ENCODE measurements at regions not wholly inside any gene's neighbourhood (a gene's known extent, or its start where the extent isn't known, plus 50 kb on each side); places are given as distances from the start of the nearest gene placed in this dataset.

DNA sequence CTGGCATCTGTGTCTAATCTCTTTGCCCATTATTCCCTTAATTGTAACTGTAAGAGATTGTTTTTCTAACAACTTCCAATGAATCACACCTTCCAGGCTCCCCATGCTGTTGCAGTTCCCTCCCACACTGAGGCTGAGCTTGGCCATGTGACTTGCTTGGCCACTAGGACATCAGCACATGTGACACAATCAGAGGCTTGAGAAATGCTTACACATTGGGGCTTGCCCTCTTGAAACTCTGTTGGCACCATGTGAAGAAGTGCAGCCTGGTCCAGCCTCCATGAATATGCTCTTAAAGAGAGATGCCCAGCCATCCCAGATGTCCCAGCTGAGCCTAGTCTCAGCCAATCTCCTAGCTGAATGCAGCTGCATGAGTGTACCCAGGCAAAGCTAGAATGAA, 326.8 kb upstream of the SOX2 start:
- Histone ChIP-seq H3K27ac (no peak overlapping the region), H3K4me1 (no peaks in the 10 kb centered on the region), H3K27me3 (no peaks in the 10 kb centered on the region), H3K36me3 (no peaks in the 10 kb centered on the region), H3K9me3 (no peaks in the 10 kb centered on the region), H3K4me3 (no peak overlapping the region)
- no peak for DNase-seq (ENCODE audit: low spot score in 2 of 2)
- TF ChIP-seq, protein P1, sequence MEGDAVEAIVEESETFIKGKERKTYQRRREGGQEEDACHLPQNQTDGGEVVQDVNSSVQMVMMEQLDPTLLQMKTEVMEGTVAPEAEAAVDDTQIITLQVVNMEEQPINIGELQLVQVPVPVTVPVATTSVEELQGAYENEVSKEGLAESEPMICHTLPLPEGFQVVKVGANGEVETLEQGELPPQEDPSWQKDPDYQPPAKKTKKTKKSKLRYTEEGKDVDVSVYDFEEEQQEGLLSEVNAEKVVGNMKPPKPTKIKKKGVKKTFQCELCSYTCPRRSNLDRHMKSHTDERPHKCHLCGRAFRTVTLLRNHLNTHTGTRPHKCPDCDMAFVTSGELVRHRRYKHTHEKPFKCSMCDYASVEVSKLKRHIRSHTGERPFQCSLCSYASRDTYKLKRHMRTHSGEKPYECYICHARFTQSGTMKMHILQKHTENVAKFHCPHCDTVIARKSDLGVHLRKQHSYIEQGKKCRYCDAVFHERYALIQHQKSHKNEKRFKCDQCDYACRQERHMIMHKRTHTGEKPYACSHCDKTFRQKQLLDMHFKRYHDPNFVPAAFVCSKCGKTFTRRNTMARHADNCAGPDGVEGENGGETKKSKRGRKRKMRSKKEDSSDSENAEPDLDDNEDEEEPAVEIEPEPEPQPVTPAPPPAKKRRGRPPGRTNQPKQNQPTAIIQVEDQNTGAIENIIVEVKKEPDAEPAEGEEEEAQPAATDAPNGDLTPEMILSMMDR (IDR thresholded peaks at IDR 0.05) = no peak
- no peak for TF ChIP-seq POLR2AphosphoS5 (IDR thresholded peaks at IDR 0.05)
- TF ChIP-seq EP300 (IDR thresholded peaks at IDR 0.05) = no peak
- TF ChIP-seq POLR2A (IDR thresholded peaks at IDR 0.05) = no peak

DNA sequence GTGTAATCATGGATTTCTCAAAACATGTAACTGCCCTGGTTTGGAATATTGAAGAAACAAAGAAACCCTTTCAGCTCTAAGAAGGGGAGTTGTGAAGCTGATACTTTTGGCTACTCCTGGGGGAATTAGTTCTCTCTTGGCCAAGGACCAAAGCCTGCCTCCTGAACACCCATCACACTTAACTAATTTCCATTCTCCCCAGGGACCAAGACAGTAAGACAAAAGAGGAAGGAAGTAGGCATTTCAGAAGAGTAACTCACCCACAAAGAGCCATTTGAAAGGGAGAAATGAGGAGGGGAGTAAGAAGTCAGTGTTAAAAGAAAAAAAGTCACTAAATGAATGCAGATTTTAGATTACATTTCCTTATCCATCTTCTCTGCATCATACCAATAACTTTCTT, 328.0 kb upstream of the SOX2 start:
- no peak overlapping the region for H3K27ac ChIP-seq
- DNase-seq (ENCODE audit: low spot score in 2 of 2) = no peak
- no peaks in the 10 kb centered on the region for H3K36me3 ChIP-seq
- no peaks in the 10 kb centered on the region for H3K9me3 ChIP-seq
- no peaks in the 10 kb centered on the region for H3K4me1 ChIP-seq
- TF ChIP-seq EP300 (IDR thresholded peaks at IDR 0.05) = no peak
- no peak for TF ChIP-seq POLR2A (IDR thresholded peaks at IDR 0.05)
- TF ChIP-seq POLR2AphosphoS5 (IDR thresholded peaks at IDR 0.05) = no peak
- TF ChIP-seq, protein P1 (IDR thresholded peaks at IDR 0.05) = no peak
- no peaks in the 10 kb centered on the region for H3K27me3 ChIP-seq
- H3K4me3 ChIP-seq = no peak overlapping the region

DNA sequence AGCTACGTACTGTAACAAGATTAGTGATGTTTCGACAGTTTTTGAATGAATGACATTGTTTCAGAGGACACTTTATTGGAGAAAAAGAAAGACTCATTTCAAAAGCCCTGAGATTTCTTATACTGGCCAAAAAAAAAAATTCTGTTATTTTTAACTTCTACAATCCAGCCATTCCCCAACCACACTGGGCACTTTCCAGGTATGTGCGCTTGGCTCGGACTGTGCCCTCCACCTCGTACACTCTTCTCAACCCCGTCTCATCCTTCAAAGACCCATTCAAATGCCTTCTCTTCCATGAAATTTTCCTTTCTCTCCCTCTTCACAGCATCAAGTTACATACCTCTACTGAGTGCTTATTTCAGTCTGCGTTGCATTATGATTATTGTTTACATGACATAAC, 328.5 kb upstream of the SOX2 start:
- Histone ChIP-seq H3K27me3 (no peaks in the 10 kb centered on the region), H3K27ac (no peak overlapping the region), H3K4me3 (no peak overlapping the region), H3K4me1 (no peaks in the 10 kb centered on the region), H3K36me3 (no peaks in the 10 kb centered on the region), H3K9me3 (no peaks in the 10 kb centered on the region)
- 88% methylated on average over 7 of the region's 7 CpGs for WGBS
- TF ChIP-seq, protein P1 (IDR thresholded peaks at IDR 0.05) = no peak
- TF ChIP-seq POLR2AphosphoS5 (IDR thresholded peaks at IDR 0.05) (no peak), POLR2A (IDR thresholded peaks at IDR 0.05) (no peak), EP300 (IDR thresholded peaks at IDR 0.05) (no peak)
- no peak for DNase-seq (ENCODE audit: low spot score in 2 of 2)

DNA sequence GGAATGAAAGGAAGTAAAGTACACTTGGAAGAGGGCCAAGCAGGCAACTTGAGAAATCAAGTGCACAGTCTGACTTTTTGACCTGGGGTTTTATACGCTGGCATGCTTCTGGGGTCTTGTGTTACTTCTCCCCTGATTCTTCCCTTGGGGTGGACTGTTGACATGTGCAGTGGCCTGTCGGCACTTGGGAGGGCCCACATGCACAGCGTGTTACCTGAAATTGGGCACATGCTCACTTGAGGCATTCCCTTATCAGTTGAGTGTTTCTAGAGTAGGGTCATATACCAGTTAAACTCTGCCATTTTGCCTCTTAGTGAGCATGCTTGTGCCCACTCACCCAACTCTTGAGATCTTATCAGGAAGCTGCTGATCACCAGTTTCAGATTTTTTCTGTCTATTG, 329.1 kb upstream of the SOX2 start:
- Histone ChIP-seq H3K4me3 (no peak overlapping the region), H3K27ac (no peak overlapping the region), H3K36me3 (no peaks in the 10 kb centered on the region), H3K9me3 (no peaks in the 10 kb centered on the region), H3K27me3 (no peaks in the 10 kb centered on the region), H3K4me1 (no peaks in the 10 kb centered on the region)
- 86% methylated on average over 3 of the region's 3 CpGs for WGBS
- DNase-seq (ENCODE audit: low spot score in 2 of 2) = no peak
- no peak for TF ChIP-seq EP300 (IDR thresholded peaks at IDR 0.05)
- TF ChIP-seq POLR2AphosphoS5 (IDR thresholded peaks at IDR 0.05) = no peak
- TF ChIP-seq, protein P1 (IDR thresholded peaks at IDR 0.05) = no peak
- TF ChIP-seq POLR2A (IDR thresholded peaks at IDR 0.05) = no peak

DNA sequence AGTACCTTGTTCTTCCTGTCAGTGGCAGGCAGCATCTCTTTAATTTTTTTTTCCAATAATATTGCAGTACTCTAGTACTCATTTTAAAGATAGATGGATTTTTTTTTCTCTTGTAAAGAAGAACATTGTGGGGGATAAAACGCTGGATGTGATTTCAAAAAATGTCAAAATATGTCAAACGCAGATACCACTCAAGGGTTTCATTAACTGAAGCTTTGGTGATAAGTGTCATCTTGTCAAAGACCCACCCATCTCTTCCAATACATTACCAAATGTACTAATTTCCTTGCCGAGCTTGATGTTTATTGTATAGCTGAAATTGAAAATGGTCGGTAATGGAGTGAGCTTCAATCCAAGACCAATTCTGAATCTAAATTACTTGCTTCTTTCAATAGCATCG, 332.4 kb upstream of the SOX2 start:
- Histone ChIP-seq H3K4me1 (no peaks in the 10 kb centered on the region), H3K4me3 (no peak overlapping the region), H3K9me3 (no peaks in the 10 kb centered on the region), H3K27ac (no peak overlapping the region), H3K36me3 (no peaks in the 10 kb centered on the region), H3K27me3 (no peaks in the 10 kb centered on the region)
- WGBS = 85% methylated on average over 5 of the region's 5 CpGs
- TF ChIP-seq POLR2AphosphoS5 (IDR thresholded peaks at IDR 0.05) (no peak), EP300 (IDR thresholded peaks at IDR 0.05) (no peak), POLR2A (IDR thresholded peaks at IDR 0.05) (no peak)
- TF ChIP-seq, protein P1 (IDR thresholded peaks at IDR 0.05) = no peak
- DNase-seq (ENCODE audit: low spot score in 2 of 2) = no peak
